Muscle of arm (tissue), 1 donor: ENCODE measurements at regions not wholly inside any gene's neighbourhood (a gene's known extent, or its start where the extent isn't known, plus 50 kb on each side); places are given as distances from the start of the nearest gene placed in this dataset.
A peak's percentile ranks its signal among the peaks of the same experiment; 100 is the strongest.
"Not testable (repeated sequence)": the region's sequence is repeated elsewhere in the genome, so short reads cannot be mapped to it uniquely, and the experiment has no call there.

Source experiments
- DNase-seq: peaks from one replicate; pipeline ENCODE4 v3.0.0-alpha.2; 2013

DNA sequence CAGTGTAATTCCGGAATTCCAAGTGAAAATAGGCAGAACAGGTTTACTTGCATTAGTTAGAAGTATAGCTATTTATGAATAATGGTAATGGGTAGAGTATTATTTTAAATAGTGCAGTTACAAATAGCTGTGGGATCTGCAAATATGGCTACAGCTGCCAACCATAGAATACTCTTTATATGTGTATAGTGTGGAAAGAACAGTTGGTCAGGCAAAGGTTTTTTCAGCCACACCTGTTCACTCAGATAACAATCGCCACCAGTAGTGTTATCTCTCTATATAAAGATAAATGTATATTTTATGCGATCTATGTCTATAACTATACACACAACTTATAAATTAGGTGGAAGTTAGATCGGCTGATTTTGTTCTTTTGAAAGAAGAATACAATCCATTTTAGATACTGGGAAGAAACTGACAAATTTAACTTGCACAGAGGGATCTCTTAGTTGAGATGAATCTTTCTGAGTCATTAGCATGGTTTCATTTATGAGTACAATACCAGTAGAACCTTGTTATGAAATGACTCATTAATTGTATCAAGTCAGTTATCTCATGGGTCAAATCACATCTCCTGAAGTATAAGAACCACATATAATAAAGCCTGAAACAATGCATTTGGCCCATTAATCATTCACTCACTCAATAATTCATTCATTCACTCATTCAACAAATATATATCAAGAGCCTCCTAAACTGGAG lies 100.9 kb upstream of the NR3C2 start:
- DNase-seq, result no peak

GRCh38 chr4:148540622-148541326 lies 98.6 kb upstream of the NR3C2 start:
- DNase-seq, result peak; percentile 4

GRCh38 chr4:148539387-148539786 lies 97.2 kb upstream of the NR3C2 start:
- DNase-seq, result no peak

GRCh38 chr4:148533851-148534250 lies 91.6 kb upstream of the NR3C2 start:
- DNase-seq, result not testable (repeated sequence)

DNA sequence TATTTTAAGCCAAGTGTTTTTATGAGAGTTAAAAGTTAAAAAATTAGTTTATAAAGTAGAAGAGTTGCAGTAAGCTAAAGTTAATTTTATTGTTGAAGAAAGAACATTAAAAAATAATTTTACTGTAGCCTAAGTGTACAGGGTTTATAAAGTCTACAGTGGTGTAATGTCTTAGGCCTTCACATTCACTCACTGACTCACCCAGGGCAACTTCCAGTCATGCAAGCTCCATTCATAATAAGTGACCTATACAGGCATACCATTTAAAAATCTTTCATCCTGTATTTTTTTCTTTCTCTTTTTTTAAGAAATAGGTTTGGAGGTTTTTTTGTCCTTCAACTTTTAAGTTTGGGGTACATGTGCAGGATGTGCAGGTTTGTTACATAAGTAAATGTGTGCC lies 87.9 kb upstream of the NR3C2 start:
- DNase-seq, result no peak

- DNase-seq, result no peak
These were observed 85.4 kb upstream of the NR3C2 start for GRCh38 chr4:148527571-148527970.

GRCh38 chr4:148522995-148523394 lies 80.8 kb upstream of the NR3C2 start:
- no peak for DNase-seq

DNA sequence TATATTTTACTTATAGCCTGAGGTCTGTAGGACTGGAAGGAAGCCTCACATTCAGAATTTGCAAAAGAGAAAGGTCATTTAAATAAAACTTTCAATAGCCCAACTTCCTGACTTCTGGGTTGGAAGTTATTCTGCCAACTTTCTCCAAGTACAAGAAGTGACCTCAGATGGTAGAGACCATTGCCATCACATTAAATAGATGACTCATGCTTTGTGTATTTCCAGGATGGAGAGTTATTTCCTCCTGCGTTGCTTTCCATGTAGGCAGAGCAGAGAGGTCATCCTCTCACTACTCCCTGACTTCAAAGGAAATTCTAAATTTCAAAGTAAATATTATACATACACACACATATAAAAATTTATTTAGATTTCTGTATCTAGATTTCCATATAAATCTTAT lies 73.0 kb upstream of the NR3C2 start:
- DNase-seq, result no peak

GRCh38 chr4:148514581-148514980 lies 72.4 kb upstream of the NR3C2 start:
- no peak for DNase-seq

DNA sequence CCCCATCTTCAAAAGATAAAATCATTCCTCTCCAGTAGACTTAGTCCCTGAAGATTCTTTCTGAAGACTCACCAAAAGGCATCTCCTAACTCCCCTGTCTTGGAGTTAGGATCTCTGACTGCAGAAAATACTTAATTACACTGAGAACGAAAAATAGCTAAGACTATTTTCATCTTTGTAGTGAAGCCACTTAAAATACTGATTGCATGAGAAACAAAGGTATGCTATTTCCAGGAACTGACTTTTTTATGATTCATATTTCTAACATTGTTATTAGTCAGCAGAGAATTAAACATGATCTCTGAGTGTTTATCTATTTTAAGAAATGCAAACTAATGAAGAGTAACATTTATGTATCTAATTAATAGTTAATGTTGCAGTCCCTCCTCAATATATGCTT lies 71.8 kb upstream of the NR3C2 start:
- DNase-seq, result no peak

- no peak for DNase-seq
These were observed 68.0 kb upstream of the NR3C2 start for GRCh38 chr4:148510211-148510610.

- DNase-seq, result no peak
These were observed 61.5 kb upstream of the NR3C2 start for GRCh38 chr4:148503681-148504080.

DNA sequence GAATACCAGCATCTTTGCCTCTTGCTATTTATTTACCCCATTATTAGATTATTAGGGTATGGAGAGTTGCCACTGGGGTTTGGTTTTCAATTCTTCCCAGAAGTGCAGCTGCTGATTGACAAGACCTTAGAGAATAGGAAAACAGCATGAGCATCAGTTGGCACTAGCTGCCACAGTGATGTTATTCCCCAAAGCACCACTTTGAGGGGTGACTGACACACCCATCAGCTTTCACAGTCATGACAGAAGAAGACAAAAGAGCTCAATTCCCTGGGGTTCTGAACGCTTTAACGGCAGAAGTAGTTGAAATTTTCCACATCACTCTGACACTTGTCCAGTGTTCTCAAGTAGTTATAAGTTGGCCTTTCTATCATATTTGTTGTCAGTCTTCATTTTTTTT lies 55.0 kb upstream of the NR3C2 start:
- no peak for DNase-seq

DNA sequence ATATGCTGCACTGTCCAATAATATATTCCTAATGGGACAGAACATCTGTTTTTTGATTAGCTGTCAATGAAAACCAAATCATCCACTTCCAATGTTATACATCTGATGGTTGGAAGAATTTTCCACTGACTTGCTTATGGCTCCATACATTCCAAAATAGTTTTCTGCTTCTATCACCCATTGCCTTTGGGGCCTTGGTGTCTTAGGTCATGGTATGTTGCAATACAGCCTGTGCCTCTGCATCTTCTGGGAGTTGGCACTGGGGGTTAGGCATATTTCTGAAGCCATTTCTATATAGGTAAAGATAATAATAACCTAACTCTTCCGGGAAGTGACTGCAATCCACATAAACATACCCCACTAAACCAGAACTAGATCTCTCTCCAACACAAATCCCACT lies 53.2 kb upstream of the NR3C2 start:
- DNase-seq, result no peak
